HG03439 (cell line): ENCODE measurements at regions not wholly inside any gene's neighbourhood (a gene's known extent, or its start where the extent isn't known, plus 50 kb on each side); places are given as distances from the start of the nearest gene placed in this dataset.
"Not testable (repeated sequence)": the region's sequence is repeated elsewhere in the genome, so short reads cannot be mapped to it uniquely, and the experiment has no call there.

Experiments used
- ATAC-seq: cut with Tn5 transposase; IDR thresholded peaks from one replicate; pipeline ENCODE4 v1.9.1; 2021; ENCODE audit warnings: mild to moderate bottlenecking, moderate library complexity; ENCODE audit not compliant: unreplicated experiment

DNA sequence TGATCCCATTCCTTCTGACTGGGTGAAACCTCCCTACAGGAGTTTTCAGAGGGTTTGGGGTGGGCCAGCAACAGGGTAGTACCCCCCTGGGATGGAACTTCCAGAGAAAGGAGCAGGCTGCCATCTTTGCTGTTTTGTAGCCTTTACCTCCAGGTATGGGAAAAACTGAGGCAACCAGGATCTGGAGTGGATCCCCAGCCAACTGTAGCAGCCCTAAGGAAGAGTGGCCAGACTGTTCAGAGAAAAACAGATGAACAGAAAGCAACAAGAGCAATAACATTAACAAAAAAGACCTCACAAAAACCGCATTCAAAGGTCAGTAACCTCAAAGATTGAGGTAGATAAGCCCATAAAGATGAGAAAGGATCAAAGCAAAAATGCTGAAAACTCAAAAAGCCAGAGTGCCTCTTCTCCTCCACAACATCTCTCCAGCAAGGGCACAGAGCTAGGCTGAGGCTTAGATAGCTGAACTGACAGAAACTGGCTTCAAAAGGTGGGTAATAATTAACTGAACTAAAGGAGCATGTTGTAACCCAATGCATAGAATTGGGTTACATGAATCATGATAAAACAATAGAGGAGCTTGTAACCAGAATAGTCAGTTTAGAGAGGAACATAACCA is 1288.6 kb upstream of the CNTN5 start:
- no peak for ATAC-seq

GRCh38 chr11:97738751-97739150 is 1282.0 kb upstream of the CNTN5 start:
- no peak for ATAC-seq

DNA sequence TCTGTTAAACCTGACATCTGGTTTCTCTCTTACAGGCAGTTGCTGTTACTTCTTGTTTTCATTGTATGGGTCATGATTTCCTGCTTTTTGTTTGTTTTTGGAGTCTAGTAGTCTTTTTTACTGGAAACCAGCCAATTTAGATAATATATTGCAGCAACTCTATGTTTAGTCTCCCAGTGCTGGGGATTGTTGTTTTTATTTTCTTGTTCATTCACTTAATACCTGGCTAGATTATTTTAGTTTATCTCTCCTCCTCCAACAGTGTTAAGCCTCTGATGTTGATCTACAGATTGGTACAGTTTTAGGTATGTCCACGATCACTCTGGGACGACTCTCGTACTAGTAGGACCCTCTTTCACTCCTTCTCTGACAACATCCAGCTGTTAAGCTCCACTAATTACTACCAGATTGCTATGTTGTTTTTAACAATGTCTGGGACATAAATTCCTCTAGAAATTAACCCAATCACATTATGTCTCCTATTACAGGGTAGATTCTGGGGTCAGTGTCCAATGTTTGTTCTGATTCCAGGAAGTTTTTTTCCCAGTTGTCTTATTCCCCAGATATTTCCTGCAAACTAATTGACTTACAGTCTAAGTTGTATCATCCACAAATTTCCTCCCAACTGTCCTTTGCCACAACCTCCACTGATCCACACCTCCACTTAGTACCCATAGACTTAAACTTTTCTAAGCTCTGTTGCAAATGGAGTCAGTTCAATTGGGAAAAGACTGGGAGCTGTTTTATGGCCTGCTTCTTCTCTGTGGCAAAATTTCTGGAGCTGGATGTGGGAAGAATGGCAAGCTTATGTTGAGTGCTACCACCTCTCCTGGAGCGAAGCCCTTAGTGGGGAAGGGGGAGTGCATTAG is 1280.6 kb upstream of the CNTN5 start:
- ATAC-seq = no peak

DNA sequence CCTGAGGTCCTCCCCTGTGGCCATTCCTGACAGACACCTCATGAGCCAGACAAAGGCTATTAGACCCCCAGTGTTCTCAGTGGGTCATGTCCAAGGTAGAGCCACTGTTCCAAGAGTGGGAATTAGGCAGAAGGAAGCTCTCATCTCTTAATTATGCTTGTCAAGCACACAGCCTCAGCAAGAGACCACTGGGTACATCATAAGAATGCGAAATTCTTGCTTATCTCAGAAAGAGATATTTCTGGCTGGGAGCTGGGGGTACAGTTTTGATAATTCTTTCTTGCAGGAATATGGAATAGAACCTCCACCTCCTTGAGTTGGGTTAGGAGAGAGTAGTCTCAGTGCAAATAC is 1280.0 kb upstream of the CNTN5 start:
- no peak for ATAC-seq

GRCh38 chr11:97742717-97743116 is 1278.0 kb upstream of the CNTN5 start:
- no peak for ATAC-seq

DNA sequence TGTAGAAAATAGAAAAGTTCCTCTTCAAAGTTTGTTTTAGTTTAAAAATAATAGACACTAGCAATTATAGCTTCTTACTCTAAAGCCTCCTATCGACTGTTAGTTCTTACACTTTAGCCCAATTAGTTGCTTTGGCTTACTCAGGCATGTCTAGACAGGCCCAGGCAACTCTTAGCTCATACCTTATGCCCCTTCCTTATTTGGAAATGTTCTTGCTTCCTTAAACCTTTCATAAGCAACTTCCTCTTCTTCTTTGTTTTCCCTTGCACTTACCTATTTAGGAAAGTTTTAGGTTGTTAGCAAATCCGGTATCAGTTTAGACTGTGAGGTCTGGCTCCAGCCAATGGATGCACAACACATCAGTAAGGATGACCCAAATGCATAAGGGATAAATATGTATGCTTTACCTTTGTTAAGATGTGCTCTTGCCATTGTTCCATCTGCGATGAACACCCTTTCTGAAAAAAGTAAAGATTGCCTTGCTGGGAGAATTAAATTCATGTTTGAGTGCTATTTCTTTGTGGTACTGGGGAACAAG is 1277.5 kb upstream of the CNTN5 start:
- no peak for ATAC-seq

GRCh38 chr11:97745515-97746050 is 1275.2 kb upstream of the CNTN5 start:
- ATAC-seq = no peak

GRCh38 chr11:97746818-97747217 is 1273.9 kb upstream of the CNTN5 start:
- ATAC-seq = no peak

GRCh38 chr11:97751405-97751804 is 1269.3 kb upstream of the CNTN5 start:
- no peak for ATAC-seq

GRCh38 chr11:97751952-97752351 is 1268.8 kb upstream of the CNTN5 start:
- ATAC-seq = no peak

DNA sequence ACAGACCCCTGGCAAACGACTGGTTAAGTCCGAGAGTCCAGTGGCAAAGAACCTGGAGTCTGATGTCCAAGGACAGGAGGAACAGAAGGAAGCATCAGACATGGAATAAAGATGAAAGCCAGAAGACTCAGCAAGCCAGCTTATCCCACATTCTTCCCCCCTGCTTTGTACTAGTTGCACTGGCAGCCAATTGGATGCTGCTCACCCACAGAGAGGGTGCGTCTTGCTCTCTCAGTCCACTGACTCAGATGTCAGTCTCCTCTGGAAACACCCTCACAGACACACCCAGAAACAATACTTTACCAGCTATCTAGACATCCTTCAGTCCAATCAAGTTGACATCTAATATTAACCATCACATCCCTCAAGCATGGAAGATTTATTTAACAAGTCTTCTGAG is 1265.8 kb upstream of the CNTN5 start:
- no peak for ATAC-seq

DNA sequence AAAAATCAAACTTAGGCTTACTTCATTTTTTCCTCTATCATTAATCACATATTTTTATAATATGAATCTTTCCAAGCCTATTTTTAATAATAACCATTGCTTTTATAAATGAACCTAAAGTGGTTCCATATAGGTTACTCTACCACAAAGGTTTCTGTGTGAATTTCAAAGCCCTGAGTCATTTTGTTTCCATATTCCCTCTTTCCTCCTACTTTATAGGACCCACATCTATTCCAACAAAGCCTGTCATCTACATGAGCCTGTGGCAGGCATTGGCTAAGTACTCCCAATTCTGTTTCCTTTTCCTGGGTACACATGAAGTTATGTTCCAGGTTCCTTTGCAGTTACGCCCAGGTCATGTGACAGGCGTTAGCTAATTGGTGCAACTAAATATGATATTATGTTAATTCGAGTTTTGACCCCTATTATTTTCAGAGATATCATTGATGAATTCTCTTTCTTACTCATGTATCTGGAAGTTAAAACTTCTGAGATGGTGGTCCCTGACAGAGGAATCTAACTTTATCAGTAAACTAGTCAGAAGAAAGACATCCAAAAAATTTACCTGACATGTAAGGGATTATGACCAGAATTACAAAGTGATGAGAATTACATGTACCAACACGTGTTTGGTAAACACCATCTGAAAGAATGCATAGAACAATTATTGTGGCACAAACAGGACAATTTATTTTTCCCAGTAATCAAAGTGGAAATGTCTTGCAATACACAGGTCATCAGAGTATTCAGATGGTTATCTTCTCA is 1264.0 kb upstream of the CNTN5 start:
- no peak for ATAC-seq

DNA sequence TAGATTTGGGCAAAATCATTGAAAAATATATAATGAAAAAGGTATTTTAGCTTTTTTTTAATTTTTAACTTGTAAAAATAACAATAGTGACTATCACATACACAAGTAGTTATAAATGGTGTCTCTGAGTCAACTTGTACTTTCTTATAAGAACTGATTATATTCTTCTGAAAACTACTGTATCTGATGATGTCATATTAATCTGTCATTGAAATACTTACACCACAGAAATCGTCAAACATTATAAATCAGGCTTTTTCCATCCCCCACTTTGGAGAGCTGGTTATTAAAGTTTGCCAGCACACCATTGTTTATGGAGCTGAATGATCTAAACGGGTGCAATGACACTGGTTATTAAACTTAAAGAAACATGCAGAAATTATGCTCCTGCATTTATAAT is 1259.6 kb upstream of the CNTN5 start:
- ATAC-seq = no peak

DNA sequence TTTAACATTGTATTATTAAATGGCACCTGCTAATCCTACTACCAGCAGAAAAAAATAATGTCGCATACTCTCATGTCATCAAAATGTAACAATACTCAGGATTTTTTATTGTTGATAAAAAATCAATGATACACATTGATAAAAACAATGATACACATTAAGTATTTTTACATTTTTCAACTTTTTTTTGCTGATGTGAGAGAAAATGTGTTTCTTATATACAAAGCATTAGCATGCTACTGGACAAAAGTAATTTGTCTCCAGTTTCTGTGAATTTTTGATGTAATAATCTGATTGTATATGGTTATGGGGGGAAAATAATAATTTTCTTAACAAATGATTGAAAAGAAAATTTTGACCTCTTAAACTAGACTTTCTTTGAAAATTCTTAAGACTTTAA is 1256.6 kb upstream of the CNTN5 start:
- ATAC-seq = no peak

DNA sequence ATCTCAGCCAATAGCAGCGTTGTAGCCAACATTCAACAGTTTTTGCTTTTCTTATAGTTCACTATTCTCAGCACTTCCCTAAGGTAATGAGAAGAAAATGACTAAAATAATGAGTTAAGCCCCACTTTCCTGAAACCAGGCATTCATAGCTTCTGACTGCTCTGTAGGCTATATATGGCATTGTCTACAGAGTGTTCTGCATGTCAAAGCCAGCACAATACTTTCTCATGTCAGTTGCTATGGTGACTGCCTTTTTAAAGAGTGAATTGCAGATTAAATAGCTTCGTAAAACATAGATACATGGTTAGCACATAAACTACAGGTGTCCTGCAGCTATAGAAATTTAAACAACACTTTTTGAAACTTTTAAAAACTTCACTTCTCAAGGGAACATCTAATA is 1256.1 kb upstream of the CNTN5 start:
- ATAC-seq = no peak

GRCh38 chr11:97770570-97770969 is 1250.2 kb upstream of the CNTN5 start:
- ATAC-seq = no peak

- ATAC-seq = no peak
Observed at GRCh38 chr11:97772705-97773104, 1248.0 kb upstream of the CNTN5 start.

DNA sequence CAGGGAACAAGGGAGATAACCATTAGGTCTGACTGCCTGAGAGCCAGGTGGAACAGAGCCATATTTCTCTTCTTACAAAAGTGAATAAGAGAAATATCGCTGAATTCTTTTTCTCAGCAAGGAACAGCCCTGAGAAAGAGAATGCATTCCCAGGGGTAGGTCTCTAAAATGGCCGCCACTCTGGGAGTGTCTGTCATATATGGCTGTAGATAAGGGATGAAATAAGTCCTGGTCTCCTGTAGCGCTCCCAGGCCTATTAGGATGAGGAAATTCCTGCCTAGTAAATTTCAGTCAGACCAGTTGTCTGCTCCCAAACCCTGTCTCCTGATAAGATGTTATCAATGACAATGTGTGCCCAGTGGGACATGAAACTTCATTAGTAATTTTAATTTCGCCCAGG is 1236.4 kb upstream of the CNTN5 start:
- not testable (repeated sequence) for ATAC-seq

DNA sequence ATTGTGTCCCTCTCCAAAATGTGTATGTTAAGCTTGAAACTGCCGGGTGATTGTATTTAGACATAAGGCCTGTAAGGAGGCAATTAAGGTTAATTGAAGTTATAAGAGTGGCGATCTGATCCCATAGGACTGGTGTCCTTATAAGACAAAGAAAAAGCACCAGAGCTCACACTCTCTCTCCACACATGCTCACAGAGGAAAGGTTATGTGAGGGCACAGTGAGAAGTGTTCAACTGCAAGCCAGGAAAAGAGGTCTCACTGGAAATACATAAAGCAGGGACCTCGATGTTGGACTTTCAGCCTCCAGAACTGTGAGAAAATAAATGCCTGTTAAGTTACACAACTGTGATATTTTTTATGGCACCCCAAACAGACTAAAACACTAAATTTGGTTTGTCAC is 1233.8 kb upstream of the CNTN5 start:
- ATAC-seq = no peak

DNA sequence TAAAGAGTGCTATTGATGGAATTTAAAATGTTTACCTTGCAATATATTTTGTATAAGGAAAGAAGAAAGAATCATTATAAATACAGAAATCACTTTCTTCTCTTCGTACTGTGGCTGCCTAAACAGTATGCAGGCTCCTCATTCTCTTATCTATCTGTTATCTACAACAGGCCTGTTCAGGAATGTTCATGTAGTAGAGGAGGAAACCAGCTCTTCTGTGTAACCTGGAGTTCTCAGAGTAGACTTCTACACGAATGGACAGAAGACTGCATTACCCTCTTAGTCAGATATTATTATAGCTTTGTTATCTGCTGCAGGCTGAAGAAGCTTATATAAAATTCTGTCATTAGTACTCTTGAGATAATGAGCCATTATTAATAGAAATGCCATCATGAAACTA is 1225.9 kb upstream of the CNTN5 start:
- no peak for ATAC-seq

- ATAC-seq = no peak
Observed at GRCh38 chr11:97800891-97801290, 1219.9 kb upstream of the CNTN5 start.
